ENCODE measurements at regions not wholly inside any gene's neighbourhood (a gene's known extent, or its start where the extent isn't known, plus 50 kb on each side); places are given as distances from the start of the nearest gene placed in this dataset.

DNA sequence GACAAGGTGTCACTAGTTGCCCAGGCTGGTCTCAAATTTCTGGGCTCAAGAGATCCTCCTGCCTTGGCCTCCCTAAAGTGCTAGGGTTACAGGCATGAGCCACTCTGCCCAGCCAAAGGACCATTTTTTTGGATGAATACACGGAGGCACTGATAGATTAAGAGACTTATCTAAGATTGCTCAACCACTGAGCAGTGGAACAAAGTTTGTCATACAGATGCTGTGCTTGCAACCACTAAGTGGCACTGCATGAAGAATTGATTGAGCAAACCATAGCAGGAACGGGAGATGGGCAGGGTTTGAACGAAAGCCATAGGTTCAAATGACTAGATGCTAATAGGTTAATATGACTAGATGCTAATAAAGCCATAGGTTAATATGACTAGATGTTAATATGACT lies 61.1 kb downstream of the EBLN1 start:
- TF ChIP-seq, protein P1, sequence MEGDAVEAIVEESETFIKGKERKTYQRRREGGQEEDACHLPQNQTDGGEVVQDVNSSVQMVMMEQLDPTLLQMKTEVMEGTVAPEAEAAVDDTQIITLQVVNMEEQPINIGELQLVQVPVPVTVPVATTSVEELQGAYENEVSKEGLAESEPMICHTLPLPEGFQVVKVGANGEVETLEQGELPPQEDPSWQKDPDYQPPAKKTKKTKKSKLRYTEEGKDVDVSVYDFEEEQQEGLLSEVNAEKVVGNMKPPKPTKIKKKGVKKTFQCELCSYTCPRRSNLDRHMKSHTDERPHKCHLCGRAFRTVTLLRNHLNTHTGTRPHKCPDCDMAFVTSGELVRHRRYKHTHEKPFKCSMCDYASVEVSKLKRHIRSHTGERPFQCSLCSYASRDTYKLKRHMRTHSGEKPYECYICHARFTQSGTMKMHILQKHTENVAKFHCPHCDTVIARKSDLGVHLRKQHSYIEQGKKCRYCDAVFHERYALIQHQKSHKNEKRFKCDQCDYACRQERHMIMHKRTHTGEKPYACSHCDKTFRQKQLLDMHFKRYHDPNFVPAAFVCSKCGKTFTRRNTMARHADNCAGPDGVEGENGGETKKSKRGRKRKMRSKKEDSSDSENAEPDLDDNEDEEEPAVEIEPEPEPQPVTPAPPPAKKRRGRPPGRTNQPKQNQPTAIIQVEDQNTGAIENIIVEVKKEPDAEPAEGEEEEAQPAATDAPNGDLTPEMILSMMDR (conservative IDR thresholded peaks at IDR 0.05; ENCODE audit: low read depth in 2 of 2): 0 out of 4 replicates have a peak, but pooled peaks of 1 of the 2 experiments have one; percentile 5
- no peak for TF ChIP-seq EZH2 (IDR thresholded peaks at IDR 0.05; ENCODE audit: low read depth, unreplicated experiment)
- no peak for TF ChIP-seq POLR2AphosphoS5 (IDR thresholded peaks at IDR 0.05; ENCODE audit: low read depth)
